Endothelial cell (in vitro differentiated cells): ENCODE measurements at regions not wholly inside any gene's neighbourhood (a gene's known extent, or its start where the extent isn't known, plus 50 kb on each side); places are given as distances from the start of the nearest gene placed in this dataset.

Experiments
- DNase-seq: peaks from one replicate; pipeline ENCODE4 v3.0.0; 2021; ENCODE audit warnings: low spot score
- H3K27ac Mint-ChIP-seq: one replicate; pipeline ENCODE4 v1.8.0; 2021; ENCODE audit warnings: mixed read lengths, inconsistent platforms; ENCODE audit not compliant: unreplicated experiment
- H3K27me3 Mint-ChIP-seq: one replicate; pipeline ENCODE4 v1.8.0; 2021; ENCODE audit warnings: mild to moderate bottlenecking, moderate library complexity, mixed read lengths, inconsistent platforms; ENCODE audit not compliant: unreplicated experiment
- H3K36me3 Mint-ChIP-seq: one replicate; pipeline ENCODE4 v1.8.0; 2021; ENCODE audit warnings: mild to moderate bottlenecking, low read depth, mixed read lengths, inconsistent platforms; ENCODE audit not compliant: unreplicated experiment
- H3K4me1 Mint-ChIP-seq: one replicate; pipeline ENCODE4 v1.8.0; 2021; ENCODE audit warnings: mild to moderate bottlenecking, mixed read lengths, inconsistent platforms; ENCODE audit not compliant: unreplicated experiment
- H3K4me3 Mint-ChIP-seq: one replicate; pipeline ENCODE4 v1.8.0; 2021; ENCODE audit warnings: mild to moderate bottlenecking, mixed read lengths, inconsistent platforms; ENCODE audit not compliant: unreplicated experiment
- H3K9me3 Mint-ChIP-seq: one replicate; pipeline ENCODE4 v1.8.0; 2021; ENCODE audit warnings: mixed read lengths, inconsistent platforms; ENCODE audit not compliant: unreplicated experiment
- TF ChIP-seq, protein P1 (sequence below): fragments of 200-600 bp; sonication (generic); IDR thresholded peaks from one replicate; pipeline ENCODE4 v1.5.0; 2021; ENCODE audit warnings: antibody characterized with exemption; ENCODE audit not compliant: unreplicated experiment

DNA sequence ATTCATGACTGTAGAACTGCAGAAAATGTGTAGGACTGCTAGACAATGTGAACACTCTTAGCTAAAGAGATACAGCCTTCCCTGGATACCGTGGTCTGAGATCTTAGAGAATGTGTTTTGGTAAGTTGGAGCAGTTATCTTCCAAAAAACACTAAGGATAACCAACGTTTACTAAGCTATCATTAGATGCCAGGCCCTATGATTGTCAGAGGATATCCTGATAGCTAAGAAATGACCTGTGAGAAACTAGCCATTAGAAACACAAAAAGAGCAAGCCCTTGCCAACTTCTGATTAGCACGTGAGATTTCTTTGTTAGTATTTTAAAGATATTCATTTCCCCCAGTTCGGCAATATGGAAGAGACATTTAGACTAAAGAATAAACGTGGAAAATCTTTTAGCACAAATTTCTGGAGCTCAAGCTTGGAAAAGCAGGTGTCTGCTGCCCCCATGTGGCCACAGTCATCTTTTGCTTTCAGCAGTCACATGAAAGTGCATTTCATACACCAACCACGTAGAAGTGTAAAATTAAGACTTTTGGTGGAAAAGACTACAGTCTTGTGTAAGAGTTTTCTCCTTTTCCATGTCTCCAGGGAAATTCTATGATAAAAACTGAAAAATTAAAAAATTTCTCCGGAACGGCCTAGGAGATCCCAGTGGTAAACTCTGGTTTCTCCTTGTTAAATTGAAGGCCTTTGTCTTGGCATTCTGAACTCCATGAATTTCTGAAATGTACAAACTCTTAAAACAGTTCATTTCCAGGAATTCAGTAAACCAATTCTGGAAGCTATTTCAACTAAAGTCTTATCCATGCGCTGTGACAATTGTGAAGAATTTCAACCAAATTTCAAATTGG, 136.4 kb downstream of the ZNF674 start:
- TF ChIP-seq, protein P1, sequence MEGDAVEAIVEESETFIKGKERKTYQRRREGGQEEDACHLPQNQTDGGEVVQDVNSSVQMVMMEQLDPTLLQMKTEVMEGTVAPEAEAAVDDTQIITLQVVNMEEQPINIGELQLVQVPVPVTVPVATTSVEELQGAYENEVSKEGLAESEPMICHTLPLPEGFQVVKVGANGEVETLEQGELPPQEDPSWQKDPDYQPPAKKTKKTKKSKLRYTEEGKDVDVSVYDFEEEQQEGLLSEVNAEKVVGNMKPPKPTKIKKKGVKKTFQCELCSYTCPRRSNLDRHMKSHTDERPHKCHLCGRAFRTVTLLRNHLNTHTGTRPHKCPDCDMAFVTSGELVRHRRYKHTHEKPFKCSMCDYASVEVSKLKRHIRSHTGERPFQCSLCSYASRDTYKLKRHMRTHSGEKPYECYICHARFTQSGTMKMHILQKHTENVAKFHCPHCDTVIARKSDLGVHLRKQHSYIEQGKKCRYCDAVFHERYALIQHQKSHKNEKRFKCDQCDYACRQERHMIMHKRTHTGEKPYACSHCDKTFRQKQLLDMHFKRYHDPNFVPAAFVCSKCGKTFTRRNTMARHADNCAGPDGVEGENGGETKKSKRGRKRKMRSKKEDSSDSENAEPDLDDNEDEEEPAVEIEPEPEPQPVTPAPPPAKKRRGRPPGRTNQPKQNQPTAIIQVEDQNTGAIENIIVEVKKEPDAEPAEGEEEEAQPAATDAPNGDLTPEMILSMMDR: peak; percentile 76
- Mint-ChIP-seq H3K4me3 (no peak overlapping the region), H3K9me3 (no peaks in the 10 kb centered on the region), H3K36me3 (no peaks in the 10 kb centered on the region), H3K27ac (peak overlapping the region; percentile 75), H3K4me1 (no peaks in the 10 kb centered on the region), H3K27me3 (no peaks in the 10 kb centered on the region)
- DNase-seq: peak; percentile 65

DNA sequence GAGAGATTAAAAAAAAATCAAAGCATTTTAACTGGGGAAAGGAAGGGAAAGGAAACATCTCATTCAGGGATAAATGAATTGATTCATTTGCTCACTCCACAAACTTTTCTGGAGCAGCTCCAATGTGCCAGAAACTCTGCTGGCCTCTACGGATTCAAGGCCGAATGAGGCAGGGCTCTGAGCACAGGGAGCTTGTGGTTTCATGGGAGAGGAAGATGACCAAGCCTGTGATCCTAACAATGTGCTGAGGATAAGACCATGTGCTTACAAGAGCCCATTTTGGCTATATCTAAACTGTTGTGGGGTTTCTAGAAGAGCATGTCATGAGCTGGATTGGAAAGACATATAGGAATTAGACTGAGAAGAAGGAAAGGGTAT, 137.5 kb downstream of the ZNF674 start:
- DNase-seq: no peak
- Mint-ChIP-seq H3K4me1 (no peaks in the 10 kb centered on the region), H3K4me3 (no peak overlapping the region), H3K27me3 (no peaks in the 10 kb centered on the region), H3K27ac (no peak overlapping the region), H3K9me3 (no peaks in the 10 kb centered on the region), H3K36me3 (no peaks in the 10 kb centered on the region)
- TF ChIP-seq, protein P1: no peak

DNA sequence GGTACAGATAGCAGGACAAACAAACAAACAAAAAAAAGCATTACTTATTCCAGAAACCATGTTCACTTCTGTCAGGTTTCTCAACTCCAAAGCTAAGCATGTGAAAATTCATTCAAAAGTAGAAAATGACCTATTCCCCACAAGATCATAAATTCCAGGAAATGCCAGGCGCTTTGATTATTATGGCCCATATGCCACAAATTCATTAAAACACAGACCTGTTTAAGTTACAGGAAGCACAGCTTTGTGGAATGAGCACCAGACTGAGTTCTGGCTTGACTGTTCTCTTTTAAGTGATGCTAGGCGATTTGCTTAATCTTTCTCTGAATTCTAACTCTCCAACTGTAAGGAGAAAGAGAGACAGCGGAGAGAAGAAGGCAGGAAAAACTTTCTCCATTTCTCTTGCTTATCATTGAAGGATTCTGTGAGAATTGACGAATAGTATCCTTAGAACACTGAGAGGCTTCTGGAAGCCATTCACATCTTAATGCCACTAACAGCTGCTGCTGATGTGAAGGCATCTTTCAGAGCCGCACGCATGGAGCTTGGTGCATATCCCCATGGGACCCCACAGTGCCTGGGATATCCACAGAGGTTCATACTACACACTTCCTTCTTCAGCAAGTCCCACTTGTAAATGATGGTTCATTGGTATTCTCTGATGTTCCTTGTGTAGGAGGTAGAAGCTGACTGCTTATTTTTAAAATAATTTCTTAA, 138.0 kb downstream of the ZNF674 start:
- Mint-ChIP-seq H3K9me3 (no peaks in the 10 kb centered on the region), H3K27ac (no peak overlapping the region), H3K4me3 (no peak overlapping the region), H3K27me3 (no peaks in the 10 kb centered on the region), H3K36me3 (no peaks in the 10 kb centered on the region), H3K4me1 (no peaks in the 10 kb centered on the region)
- DNase-seq: no peak
- TF ChIP-seq, protein P1: no peak

DNA sequence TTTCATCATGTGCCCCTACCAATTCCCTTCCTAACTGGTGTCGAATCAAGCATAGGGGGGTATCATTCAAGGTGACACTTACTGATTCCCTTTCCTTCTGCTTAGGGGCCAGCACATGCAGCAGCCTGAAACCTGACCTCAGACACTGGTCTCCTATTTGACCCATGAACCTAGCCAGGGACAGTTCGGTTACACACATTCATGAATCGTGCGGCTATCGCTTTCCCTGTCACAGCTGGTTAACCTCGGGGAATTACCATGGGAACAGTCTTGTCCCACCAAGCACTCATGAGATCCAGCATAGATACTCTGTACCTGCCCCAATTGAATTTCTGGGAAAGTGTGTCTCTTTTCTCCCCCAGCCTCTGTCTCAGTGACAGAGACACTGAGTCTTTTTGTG, 140.4 kb downstream of the ZNF674 start:
- H3K36me3 Mint-ChIP-seq: no peaks in the 10 kb centered on the region
- H3K27ac Mint-ChIP-seq: no peak overlapping the region
- no peak overlapping the region for H3K4me3 Mint-ChIP-seq
- no peaks in the 10 kb centered on the region for H3K9me3 Mint-ChIP-seq
- DNase-seq: no peak
- TF ChIP-seq, protein P1: no peak
- no peaks in the 10 kb centered on the region for H3K4me1 Mint-ChIP-seq
- H3K27me3 Mint-ChIP-seq: no peaks in the 10 kb centered on the region
